ENCODE measurements at regions not wholly inside any gene's neighbourhood (a gene's known extent, or its start where the extent isn't known, plus 50 kb on each side); places are given as distances from the start of the nearest gene placed in this dataset.

DNA sequence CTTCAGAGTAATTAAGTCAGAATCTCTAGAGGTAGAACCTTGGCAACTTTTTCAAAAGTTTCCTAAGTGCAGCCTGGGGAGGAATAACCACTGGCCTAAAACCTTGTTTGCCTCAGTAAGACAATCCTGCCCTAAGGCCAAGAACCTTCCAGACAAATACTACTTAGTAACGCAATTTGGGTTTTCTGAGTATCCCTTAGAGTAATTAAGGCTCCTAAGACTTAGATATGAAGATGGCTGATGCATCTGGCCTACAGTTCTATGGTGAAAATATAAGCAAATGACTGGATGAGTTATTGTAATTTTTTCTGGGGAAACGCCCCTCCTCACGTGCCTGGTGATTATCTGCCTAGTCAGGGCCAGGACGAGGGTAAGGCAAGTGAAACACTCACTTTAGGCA is 95.7 kb upstream of the DLX2 start:
- intact Hi-C loops (cut with DNase I, micrococcal nuclease) = no loop called here
- DNase-seq (no peak), ATAC-seq (no peak)

DNA sequence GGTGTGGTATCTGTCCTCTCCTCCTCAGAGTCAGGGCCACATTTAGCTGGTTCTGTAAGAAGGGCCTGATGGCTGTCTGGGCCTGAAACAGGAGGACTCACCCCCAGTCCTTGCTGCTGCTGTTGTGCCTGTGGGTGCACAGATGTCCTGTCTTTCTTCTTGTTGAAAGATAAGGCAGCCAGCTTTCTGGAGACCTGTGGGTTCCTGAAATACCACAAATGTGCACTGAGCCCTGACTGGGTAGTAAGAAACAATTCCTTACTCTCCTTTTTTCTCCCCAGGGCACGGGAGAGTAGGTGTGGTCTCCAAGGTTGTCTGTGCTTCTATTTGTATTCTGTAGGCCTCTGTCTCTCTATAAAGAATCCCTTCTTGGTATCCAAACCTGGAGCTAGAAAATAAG is 96.2 kb upstream of the DLX2 start:
- intact Hi-C loops (cut with DNase I, micrococcal nuclease) = no loop called here
- ATAC-seq = no peak
- DNase-seq = no peak

- DNase-seq = no peak
These were observed 97.9 kb upstream of the DLX2 start for GRCh38 chr2:172200495-172201085.

DNA sequence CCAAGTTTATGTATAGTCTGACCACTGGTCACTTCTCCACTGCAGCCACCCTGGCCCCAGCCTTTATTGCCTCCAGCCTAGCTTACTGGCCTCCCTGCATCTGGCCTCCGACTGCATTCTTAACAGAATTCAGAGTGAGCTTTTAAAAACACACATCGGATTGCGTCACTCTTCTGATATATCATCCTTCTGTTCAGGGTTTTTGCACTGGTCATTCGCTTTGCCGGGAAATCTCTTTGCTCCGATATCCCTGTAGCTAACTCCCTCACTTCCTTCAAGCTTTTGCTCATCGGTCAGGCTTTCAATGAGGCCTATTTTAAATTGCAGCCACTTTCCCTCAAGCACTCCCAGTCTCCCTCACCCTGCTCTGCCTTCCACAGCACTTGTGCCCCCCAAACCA is 101.6 kb upstream of the DLX2 start:
- no peak for ATAC-seq

More at GRCh38 chr2:172200495-172201085, 97.9 kb upstream of the DLX2 start:
- ATAC-seq = no peak
- intact Hi-C loops (cut with DNase I, micrococcal nuclease) = no loop called here

GRCh38 chr2:172204762-172205161 is 102.1 kb upstream of the DLX2 start:
- no peak for ATAC-seq
- DNase-seq = no peak
- intact Hi-C loops (cut with DNase I, micrococcal nuclease) = no loop called here

More for the DNA sequence above, 101.6 kb upstream of the DLX2 start:
- no peak for DNase-seq
- intact Hi-C loops (cut with DNase I, micrococcal nuclease) = no loop called here

GRCh38 chr2:172205292-172205691 is 102.6 kb upstream of the DLX2 start:
- intact Hi-C loops (cut with DNase I, micrococcal nuclease) = no loop called here
- no peak for ATAC-seq

DNA sequence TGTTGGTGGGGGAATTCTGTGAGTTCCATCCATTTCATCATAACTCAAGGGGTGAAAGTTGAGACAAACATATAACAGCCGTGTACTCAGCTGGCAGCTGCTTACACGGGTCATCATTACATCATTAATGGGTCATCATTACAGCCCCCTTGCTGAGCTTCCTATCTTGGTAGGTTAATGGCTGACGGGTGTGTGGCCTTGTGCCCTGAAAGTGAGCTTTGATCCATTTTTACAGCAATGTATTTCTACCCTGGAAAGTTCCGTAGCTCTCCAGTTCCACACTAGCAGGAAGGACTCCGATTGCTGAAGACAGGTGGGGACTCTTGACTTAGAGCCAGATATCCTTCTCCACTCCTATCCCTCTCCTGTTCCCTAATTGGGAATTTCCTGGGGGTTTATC is 105.2 kb upstream of the DLX2 start:
- ATAC-seq = peak; percentile 81
- intact Hi-C loops (cut with DNase I, micrococcal nuclease) = no loop called here
- no peak for DNase-seq

More at GRCh38 chr2:172205292-172205691, 102.6 kb upstream of the DLX2 start:
- DNase-seq = no peak

- intact Hi-C loops (cut with DNase I, micrococcal nuclease) = no loop called here
- DNase-seq (no peak), ATAC-seq (no peak)
These were observed 106.2 kb upstream of the DLX2 start for GRCh38 chr2:172208791-172209325.

- intact Hi-C loops (cut with DNase I, micrococcal nuclease) = no loop called here
- DNase-seq (no peak), ATAC-seq (peak; percentile 84)
These were observed 107.9 kb upstream of the DLX2 start for GRCh38 chr2:172210599-172210998.

DNA sequence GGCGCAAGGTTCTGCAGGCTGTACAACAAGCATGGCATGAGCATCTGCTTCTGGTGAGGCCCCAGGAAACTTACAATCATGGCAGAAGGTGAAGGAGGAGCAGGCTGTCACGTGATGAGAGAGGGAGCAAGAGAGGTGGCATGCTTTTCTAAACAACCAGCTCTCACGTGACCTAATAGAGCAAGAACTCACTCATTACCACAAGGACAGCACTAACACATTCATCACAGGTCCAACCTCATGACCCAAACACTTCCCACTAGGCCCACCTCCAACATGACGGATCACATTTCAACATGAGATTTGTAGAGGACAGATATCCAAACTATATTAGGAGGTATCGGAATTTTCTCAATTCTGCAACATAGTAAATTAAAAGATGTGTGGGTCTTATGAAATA is 108.8 kb upstream of the DLX2 start:
- intact Hi-C loops (cut with DNase I, micrococcal nuclease) = no loop called here
- no peak for ATAC-seq
- no peak for DNase-seq

DNA sequence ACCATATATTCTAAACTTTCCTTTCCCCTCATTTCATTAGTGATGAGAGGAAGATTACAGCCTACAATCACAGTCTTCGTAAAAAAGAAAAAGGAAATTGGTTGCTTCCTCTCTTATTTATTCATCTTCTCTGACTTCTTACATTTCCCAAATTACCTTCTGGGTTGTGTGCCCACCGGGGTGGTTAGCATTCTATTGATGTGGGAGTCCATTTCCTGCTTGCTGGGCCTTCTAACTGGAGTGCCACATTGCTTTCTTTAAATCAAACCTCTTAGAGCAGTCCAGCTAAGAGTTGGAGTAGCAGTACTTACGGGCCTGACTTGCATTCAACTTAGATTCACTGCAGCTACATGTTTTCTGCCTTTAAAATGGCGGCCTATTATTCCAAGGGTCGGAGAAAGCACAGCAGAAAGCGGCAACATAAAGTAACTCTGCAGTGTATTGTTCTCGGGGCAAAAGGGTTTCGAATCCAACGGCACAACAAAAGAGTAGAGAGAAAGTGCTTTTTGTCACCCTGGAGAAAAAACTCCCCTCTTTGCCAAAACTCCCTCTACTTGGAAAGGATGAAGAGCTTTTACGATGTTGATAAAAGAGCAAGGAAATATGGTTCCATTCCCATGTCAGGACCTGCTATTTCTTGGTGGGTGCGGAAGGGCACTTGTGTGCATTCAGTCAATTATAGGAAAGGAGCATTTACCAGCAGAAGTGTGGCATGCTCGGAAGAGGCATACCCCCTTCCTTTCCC is 110.6 kb upstream of the DLX2 start:
- intact Hi-C loops (cut with DNase I, micrococcal nuclease) = no loop called here
- DNase-seq (no peak), ATAC-seq (no peak)

DNA sequence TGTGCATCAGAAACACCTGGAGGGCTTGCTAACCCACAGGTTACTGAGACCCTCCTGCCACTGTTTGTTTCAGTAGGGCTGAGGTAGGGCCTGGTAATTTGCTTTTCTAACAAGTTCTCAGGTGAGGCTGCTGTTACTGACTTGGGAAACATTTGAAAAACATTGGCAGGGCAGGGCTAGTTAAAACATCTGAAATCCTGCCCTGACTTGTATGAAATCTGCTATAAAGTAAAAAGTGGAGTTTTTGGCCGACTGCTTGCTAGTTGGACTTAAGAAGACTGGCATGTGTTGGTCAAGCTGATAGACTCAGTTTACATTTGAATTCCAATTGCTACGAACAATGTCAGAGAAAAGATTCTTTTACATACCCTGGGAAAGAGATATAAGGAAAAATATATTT is 111.6 kb upstream of the DLX2 start:
- intact Hi-C loops (cut with DNase I, micrococcal nuclease) = no loop called here
- ATAC-seq (no peak), DNase-seq (no peak)

GRCh38 chr2:172215172-172215935 is 112.7 kb upstream of the DLX2 start:
- no peak for ATAC-seq
- intact Hi-C loops (cut with DNase I, micrococcal nuclease) = no loop called here
- no peak for DNase-seq

GRCh38 chr2:172215936-172216335 is 113.2 kb upstream of the DLX2 start:
- no peak for ATAC-seq
- intact Hi-C loops (cut with DNase I, micrococcal nuclease) = no loop called here
- DNase-seq = no peak

DNA sequence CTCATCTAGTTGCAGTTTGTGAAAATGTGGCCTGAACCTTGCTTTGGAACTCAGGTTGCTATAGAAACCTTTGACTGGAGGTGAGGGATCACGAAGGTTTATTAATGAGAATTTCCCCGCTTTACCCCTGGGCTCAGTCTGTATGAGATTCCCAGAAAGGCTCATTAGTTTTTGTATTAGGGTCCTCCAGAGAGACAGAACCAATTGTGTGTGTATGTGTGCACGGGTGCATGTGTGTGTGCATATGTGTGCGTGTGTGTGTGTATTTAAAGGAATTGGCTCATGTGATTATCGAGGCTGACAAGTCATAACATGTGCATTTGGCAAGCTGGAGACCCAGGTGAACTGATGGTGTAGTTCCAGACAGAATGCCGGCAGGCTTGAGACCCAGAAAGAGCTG is 113.8 kb upstream of the DLX2 start:
- DNase-seq (no peak), ATAC-seq (no peak)
- intact Hi-C loops (cut with DNase I, micrococcal nuclease) = no loop called here

GRCh38 chr2:172219201-172219600 is 116.5 kb upstream of the DLX2 start:
- no peak for ATAC-seq
- intact Hi-C loops (cut with DNase I, micrococcal nuclease) = no loop called here
- no peak for DNase-seq

GRCh38 chr2:172220121-172220520 is 117.4 kb upstream of the DLX2 start:
- intact Hi-C loops (cut with DNase I, micrococcal nuclease) = no loop called here
- ATAC-seq = no peak

GRCh38 chr2:172223601-172224054 is 120.9 kb upstream of the DLX2 start:
- intact Hi-C loops (cut with DNase I, micrococcal nuclease) = no loop called here
- ATAC-seq (peak; percentile 62), DNase-seq (peak; percentile 28 to 45)

More at GRCh38 chr2:172220121-172220520, 117.4 kb upstream of the DLX2 start:
- no peak for DNase-seq

DNA sequence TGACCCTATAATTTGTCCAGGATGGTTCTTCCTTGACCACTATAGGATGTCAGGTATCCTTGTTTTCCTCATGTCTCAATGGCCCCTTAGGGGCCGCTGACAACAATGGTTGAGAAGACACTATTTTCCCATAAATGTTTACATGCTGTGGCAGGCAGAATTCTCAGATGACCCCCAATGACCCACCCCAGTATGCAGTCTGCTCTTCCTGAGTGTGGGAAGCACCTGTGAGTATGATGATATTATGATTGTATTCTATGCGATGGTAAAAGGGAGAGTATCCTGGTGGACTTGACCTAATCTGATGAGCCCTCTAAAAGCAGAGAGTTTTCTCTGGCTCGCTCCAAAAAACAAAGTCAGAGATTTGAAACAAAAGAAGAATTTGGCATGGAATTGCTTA is 123.1 kb upstream of the DLX2 start:
- no peak for DNase-seq
- intact Hi-C loops (cut with DNase I, micrococcal nuclease) = no loop called here
- no peak for ATAC-seq
